Hepatocyte (in vitro differentiated cells): ENCODE measurements at regions not wholly inside any gene's neighbourhood (a gene's known extent, or its start where the extent isn't known, plus 50 kb on each side); places are given as distances from the start of the nearest gene placed in this dataset.
A peak's percentile ranks its signal among the peaks of the same experiment; 100 is the strongest.

Experiments
- DNase-seq: peaks from one replicate; pipeline ENCODE4 v3.0.0-alpha.2; 2016; ENCODE audit warnings: low spot score
- H2AFZ ChIP-seq: fragments of 200-600 bp; sonication (generic); 2 replicates; pipeline ENCODE4 v1.6.0; 2016; ENCODE audit warnings: antibody characterized with exemption, mild to moderate bottlenecking
- H3K27ac ChIP-seq: fragments of 200-600 bp; sonication (generic); 2 replicates; pipeline ENCODE4 v1.5.1; 2016; ENCODE audit warnings: mild to moderate bottlenecking
- H3K27me3 ChIP-seq: fragments of 200-600 bp; sonication (generic); 2 replicates; pipeline ENCODE4 v1.6.1; 2016
- H3K36me3 ChIP-seq: fragments of 200-600 bp; sonication (generic); replicated peaks from 2 replicates; pipeline ENCODE4 v1.5.1; 2016; ENCODE audit warnings: low read depth; ENCODE audit not compliant: insufficient read depth
- H3K4me1 ChIP-seq: fragments of 200-600 bp; sonication (generic); 2 replicates; pipeline ENCODE4 v1.5.1; 2016; ENCODE audit warnings: mild to moderate bottlenecking, moderate library complexity; ENCODE audit not compliant: insufficient read depth
- H3K4me2 ChIP-seq: fragments of 200-600 bp; sonication (generic); 2 replicates; pipeline ENCODE4 v1.6.0; 2016
- H3K4me3 ChIP-seq: fragments of 200-600 bp; sonication (generic); 2 replicates; pipeline ENCODE4 v1.5.1; 2016; ENCODE audit warnings: mild to moderate bottlenecking
- H3K79me2 ChIP-seq: fragments of 200-600 bp; sonication (generic); 2 replicates; pipeline ENCODE4 v1.6.0; 2017; ENCODE audit warnings: mild to moderate bottlenecking
- H3K9me2 ChIP-seq: fragments of 200-600 bp; sonication (generic); replicated peaks from 2 replicates; pipeline ENCODE4 v1.6.0; 2017; ENCODE audit warnings: mild to moderate bottlenecking; ENCODE audit not compliant: insufficient read depth
- H3K9me3 ChIP-seq: fragments of 200-600 bp; sonication (generic); 2 replicates; pipeline ENCODE4 v1.5.1; 2016; ENCODE audit warnings: low read depth, mild to moderate bottlenecking
- H4K20me1 ChIP-seq: fragments of 200-600 bp; sonication (generic); 2 replicates; pipeline ENCODE4 v1.6.0; 2016; ENCODE audit warnings: mild to moderate bottlenecking; ENCODE audit not compliant: insufficient read depth, poor library complexity, severe bottlenecking
- EZH2 ChIP-seq: fragments of 200-600 bp; sonication (generic); IDR thresholded peaks from 2 replicates; pipeline ENCODE4 v1.6.1; 2016; ENCODE audit warnings: antibody characterized with exemption, mild to moderate bottlenecking, borderline replicate concordance
- EZH2phosphoT487 ChIP-seq: fragments of 200-600 bp; sonication (generic); IDR thresholded peaks from one replicate; pipeline ENCODE4 v1.6.1; 2018; ENCODE audit warnings: antibody characterized with exemption, mild to moderate bottlenecking, low read depth, moderate library complexity; ENCODE audit not compliant: unreplicated experiment, severe bottlenecking
- WGBS: methylation state at CpG from one replicate; pipeline ENCODE4 v1.1.6; 2016; ENCODE audit warnings: low lambda C conversion rate; ENCODE audit errors: missing lambda C conversion rate; 5-methylcytosine and 5-hydroxymethylcytosine counted together
- TF ChIP-seq, protein P1 (sequence below): fragments of 200-600 bp; sonication (generic); IDR thresholded peaks from 2 replicates; pipeline ENCODE4 v1.5.1; 2016; ENCODE audit warnings: antibody characterized with exemption, mild to moderate bottlenecking; ENCODE audit not compliant: poor library complexity

- no peaks in the 10 kb centered on the region for H3K9me2 ChIP-seq
- H3K36me3 ChIP-seq, result no peaks in the 10 kb centered on the region
- 76% methylated on average over 6 of the region's 6 CpGs for WGBS
- no peak overlapping the region for H3K4me3 ChIP-seq
- no peak overlapping the region for H3K4me2 ChIP-seq
- H3K79me2 ChIP-seq, result peaks cover 11% of the 10 kb centered on the region
- H3K27ac ChIP-seq, result no peak overlapping the region
- H2AFZ ChIP-seq, result no peak overlapping the region
- H3K9me3 ChIP-seq, result no peaks in the 10 kb centered on the region
- H3K27me3 ChIP-seq, result no peaks in the 10 kb centered on the region
- TF ChIP-seq, protein P1, sequence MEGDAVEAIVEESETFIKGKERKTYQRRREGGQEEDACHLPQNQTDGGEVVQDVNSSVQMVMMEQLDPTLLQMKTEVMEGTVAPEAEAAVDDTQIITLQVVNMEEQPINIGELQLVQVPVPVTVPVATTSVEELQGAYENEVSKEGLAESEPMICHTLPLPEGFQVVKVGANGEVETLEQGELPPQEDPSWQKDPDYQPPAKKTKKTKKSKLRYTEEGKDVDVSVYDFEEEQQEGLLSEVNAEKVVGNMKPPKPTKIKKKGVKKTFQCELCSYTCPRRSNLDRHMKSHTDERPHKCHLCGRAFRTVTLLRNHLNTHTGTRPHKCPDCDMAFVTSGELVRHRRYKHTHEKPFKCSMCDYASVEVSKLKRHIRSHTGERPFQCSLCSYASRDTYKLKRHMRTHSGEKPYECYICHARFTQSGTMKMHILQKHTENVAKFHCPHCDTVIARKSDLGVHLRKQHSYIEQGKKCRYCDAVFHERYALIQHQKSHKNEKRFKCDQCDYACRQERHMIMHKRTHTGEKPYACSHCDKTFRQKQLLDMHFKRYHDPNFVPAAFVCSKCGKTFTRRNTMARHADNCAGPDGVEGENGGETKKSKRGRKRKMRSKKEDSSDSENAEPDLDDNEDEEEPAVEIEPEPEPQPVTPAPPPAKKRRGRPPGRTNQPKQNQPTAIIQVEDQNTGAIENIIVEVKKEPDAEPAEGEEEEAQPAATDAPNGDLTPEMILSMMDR, result no peak
- TF ChIP-seq EZH2 (no peak), EZH2phosphoT487 (no peak)
- H4K20me1 ChIP-seq, result no peaks in the 10 kb centered on the region
- no peak for DNase-seq
- peaks cover 12% of the 10 kb centered on the region for H3K4me1 ChIP-seq
These were observed 96.1 kb downstream of the SHANK2 start for GRCh38 chr11:71156301-71156700.

- WGBS, result 88% methylated on average over 8 of the region's 8 CpGs
These were observed 96.5 kb downstream of the SHANK2 start for GRCh38 chr11:71155846-71156245.

DNA sequence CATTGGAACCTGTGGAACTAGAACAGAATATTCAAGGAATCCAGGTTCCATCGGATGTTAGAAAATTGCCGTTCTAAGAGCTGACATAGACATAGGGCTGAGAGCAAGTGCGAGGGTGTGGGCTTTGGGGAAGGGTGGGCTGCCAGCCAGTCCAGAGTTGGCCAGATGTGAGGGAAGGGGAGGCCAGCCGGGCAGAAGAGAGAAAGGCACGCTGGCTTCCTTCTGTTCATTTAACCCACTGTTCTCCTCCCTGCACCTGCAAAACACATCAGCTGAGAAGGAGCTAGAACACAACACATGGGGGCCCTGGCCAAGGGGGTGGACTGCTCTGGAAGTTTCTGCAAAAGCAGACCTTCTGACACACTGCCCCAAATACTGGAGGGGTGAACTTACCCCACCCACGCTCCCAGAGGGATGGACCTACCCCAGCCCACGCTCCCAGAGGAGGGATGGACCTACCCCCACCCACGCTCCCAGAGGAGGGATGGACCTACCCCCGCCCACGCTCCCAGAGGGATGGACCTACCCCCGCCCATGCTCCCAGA is 98.0 kb downstream of the SHANK2 start:
- peak overlapping the region; percentile 87 for H3K27ac ChIP-seq
- H3K27me3 ChIP-seq, result no peaks in the 10 kb centered on the region
- no peaks in the 10 kb centered on the region for H3K9me3 ChIP-seq
- no peaks in the 10 kb centered on the region for H4K20me1 ChIP-seq
- TF ChIP-seq EZH2phosphoT487, result no peak
- TF ChIP-seq, protein P1, result no peak
- no peak for TF ChIP-seq EZH2
- peaks cover 12% of the 10 kb centered on the region for H3K4me1 ChIP-seq
- no peaks in the 10 kb centered on the region for H3K36me3 ChIP-seq
- 87% methylated on average over 11 of the region's 11 CpGs for WGBS
- no peak overlapping the region for H3K4me3 ChIP-seq
- H3K4me2 ChIP-seq, result no peak overlapping the region
- no peaks in the 10 kb centered on the region for H3K9me2 ChIP-seq
- no peak overlapping the region for H2AFZ ChIP-seq
- peaks cover 7% of the 10 kb centered on the region for H3K79me2 ChIP-seq
- DNase-seq, result no peak

More at GRCh38 chr11:71155846-71156245, 96.5 kb downstream of the SHANK2 start:
- no peaks in the 10 kb centered on the region for H4K20me1 ChIP-seq
- no peaks in the 10 kb centered on the region for H3K36me3 ChIP-seq
- H3K27me3 ChIP-seq, result no peaks in the 10 kb centered on the region
- peaks cover 12% of the 10 kb centered on the region for H3K4me1 ChIP-seq
- no peaks in the 10 kb centered on the region for H3K9me3 ChIP-seq
- peaks cover 11% of the 10 kb centered on the region for H3K79me2 ChIP-seq
- H3K4me2 ChIP-seq, result no peak overlapping the region
- H3K27ac ChIP-seq, result no peak overlapping the region
- H3K4me3 ChIP-seq, result no peak overlapping the region
- no peaks in the 10 kb centered on the region for H3K9me2 ChIP-seq
- TF ChIP-seq, protein P1, result no peak
- TF ChIP-seq EZH2 (no peak), EZH2phosphoT487 (no peak)
- H2AFZ ChIP-seq, result no peak overlapping the region
- no peak for DNase-seq
